Stimulated activated effector memory CD8-positive, alpha-beta T cell treated with anti-CD3 and anti-CD28 coated beads, Interleukin-12 subunit alpha, Interleukin-12 subunit beta, amount 100 ng/mL, for 72 hours (primary cell): ENCODE measurements at regions not wholly inside any gene's neighbourhood (a gene's known extent, or its start where the extent isn't known, plus 50 kb on each side); places are given as distances from the start of the nearest gene placed in this dataset.
"Not testable (repeated sequence)": the region's sequence is repeated elsewhere in the genome, so short reads cannot be mapped to it uniquely, and the experiment has no call there.

Experiments
- ATAC-seq: fragments of 150-1000 bp; cut with Tn5 transposase; 2 replicates; pipeline ENCODE4 v1.10.0; 2021
- DNase-seq, 2 donors: peaks; one replicate each; pipeline ENCODE4 v3.0.0; 2021 to 2022; ENCODE audit warnings: low spot score in 2 of 2
- H3K27ac Mint-ChIP-seq: one replicate; pipeline ENCODE4 v1.8.0; 2022; ENCODE audit warnings: mild to moderate bottlenecking, mixed read lengths
- H3K36me3 Mint-ChIP-seq: one replicate; pipeline ENCODE4 v1.8.0; 2022; ENCODE audit warnings: mild to moderate bottlenecking, mixed read lengths
- H3K4me1 Mint-ChIP-seq: one replicate; pipeline ENCODE4 v1.8.0; 2022; ENCODE audit warnings: mixed read lengths
- H3K4me3 Mint-ChIP-seq: one replicate; pipeline ENCODE4 v1.8.0; 2022; ENCODE audit warnings: mild to moderate bottlenecking, mixed read lengths
- H3K9me3 Mint-ChIP-seq: one replicate; pipeline ENCODE4 v1.8.0; 2022; ENCODE audit warnings: mixed read lengths

DNA sequence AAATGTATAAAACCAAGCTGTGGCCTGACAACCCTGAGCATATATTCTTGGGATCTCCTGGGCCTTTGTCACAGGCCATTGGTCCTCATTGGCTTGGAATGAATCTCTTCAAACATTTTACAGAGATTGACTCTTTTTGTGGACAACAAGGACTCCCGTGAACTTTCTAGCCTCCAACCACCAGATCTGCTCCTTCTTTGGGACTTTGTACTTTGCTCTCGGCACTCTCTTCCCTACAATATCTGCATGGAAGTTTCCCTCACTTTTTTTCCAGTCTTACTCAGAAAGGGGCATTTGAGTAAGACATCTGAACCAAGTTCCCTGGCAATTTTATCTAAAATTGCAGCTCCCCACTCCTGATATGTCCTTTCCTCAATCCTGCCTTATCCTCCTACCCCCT, 158.8 kb downstream of the PHLDA1 start:
- no peak for ATAC-seq
- H3K4me1 Mint-ChIP-seq = no peaks in the 10 kb centered on the region
- no peaks in the 10 kb centered on the region for H3K9me3 Mint-ChIP-seq
- no peak overlapping the region for H3K4me3 Mint-ChIP-seq
- H3K27ac Mint-ChIP-seq = no peak overlapping the region
- no peak for DNase-seq
- H3K36me3 Mint-ChIP-seq = no peaks in the 10 kb centered on the region

GRCh38 chr12:75870878-75871277, 160.7 kb downstream of the PHLDA1 start:
- no peak for DNase-seq
- Mint-ChIP-seq H3K27ac (no peak overlapping the region), H3K36me3 (no peaks in the 10 kb centered on the region), H3K4me1 (no peaks in the 10 kb centered on the region), H3K9me3 (no peaks in the 10 kb centered on the region), H3K4me3 (no peak overlapping the region)
- ATAC-seq = no peak

DNA sequence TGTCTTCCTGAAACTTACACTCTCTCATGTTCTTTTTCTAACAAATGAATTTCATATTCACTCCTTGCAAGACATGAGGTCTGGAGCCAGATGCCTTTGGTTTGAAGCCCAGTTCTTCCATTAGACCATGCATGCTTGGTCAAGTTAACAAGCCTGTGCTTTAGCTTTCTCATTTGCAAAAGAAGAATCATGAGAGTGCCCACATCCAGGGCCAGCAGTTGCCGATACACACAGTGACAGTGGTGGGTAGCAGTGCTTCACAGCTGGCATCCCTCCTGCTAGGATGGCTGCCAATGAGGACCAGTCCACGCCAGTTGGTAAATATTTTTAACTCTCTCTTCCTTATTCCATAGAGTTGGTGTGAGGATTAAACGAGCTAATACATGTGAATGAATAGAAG, 163.1 kb downstream of the PHLDA1 start:
- Mint-ChIP-seq H3K4me3 (no peak overlapping the region), H3K9me3 (no peaks in the 10 kb centered on the region), H3K27ac (no peak overlapping the region), H3K4me1 (no peaks in the 10 kb centered on the region), H3K36me3 (no peaks in the 10 kb centered on the region)
- no peak for DNase-seq
- no peak for ATAC-seq

DNA sequence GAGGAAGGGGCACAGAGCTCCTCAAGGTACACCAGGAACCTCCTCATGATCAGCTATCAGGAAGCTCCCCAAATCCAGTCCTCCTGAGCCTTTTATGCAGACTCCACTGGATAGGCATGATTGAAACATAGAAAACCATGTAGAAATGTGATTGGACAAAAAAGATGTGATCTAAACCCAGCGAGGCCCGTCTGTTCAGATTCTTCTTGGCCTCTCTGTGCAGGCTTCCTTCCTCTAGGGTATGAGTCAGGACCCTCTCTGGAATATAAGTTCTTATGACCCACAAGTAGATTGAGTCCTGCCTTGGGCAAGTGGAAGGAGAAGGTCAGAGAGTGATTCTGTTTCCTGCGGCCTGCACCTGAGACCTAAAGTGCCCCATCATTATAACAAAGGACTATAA, 166.3 kb downstream of the PHLDA1 start:
- DNase-seq (no peak), ATAC-seq (no peak)
- Mint-ChIP-seq H3K4me3 (no peak overlapping the region), H3K36me3 (no peaks in the 10 kb centered on the region), H3K4me1 (no peaks in the 10 kb centered on the region), H3K9me3 (no peaks in the 10 kb centered on the region), H3K27ac (no peak overlapping the region)

- Mint-ChIP-seq H3K9me3 (no peaks in the 10 kb centered on the region), H3K4me3 (no peak overlapping the region), H3K36me3 (no peaks in the 10 kb centered on the region), H3K27ac (no peak overlapping the region), H3K4me1 (no peaks in the 10 kb centered on the region)
- ATAC-seq (no peak), DNase-seq (no peak)
Observed at GRCh38 chr12:75864161-75864560, 167.4 kb downstream of the PHLDA1 start.

DNA sequence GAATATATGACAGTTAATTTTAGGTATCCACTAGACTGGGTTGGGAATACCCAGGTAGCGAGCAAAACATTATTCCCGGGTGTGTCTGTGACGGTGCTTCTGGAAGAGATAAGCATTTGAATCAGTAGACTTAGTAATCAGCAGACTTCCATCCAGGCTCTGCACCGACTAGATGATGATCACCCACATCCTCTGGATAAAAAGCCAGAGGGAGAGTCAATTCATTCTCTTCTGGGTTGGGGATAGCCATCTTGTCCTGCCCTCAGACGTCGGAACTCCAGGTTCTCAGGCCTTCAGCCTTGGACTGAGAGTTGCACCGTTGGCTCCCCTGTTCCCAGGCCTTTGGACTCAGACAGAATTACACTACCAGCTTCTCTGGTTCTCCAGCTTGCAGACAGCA, 168.0 kb downstream of the PHLDA1 start:
- Mint-ChIP-seq H3K4me3 (no peak overlapping the region), H3K27ac (no peak overlapping the region), H3K4me1 (no peaks in the 10 kb centered on the region), H3K36me3 (no peaks in the 10 kb centered on the region), H3K9me3 (no peaks in the 10 kb centered on the region)
- ATAC-seq (no peak), DNase-seq (no peak)

GRCh38 chr12:75862692-75863471, 168.7 kb downstream of the PHLDA1 start:
- H3K36me3 Mint-ChIP-seq = no peaks in the 10 kb centered on the region
- DNase-seq (no peak), ATAC-seq (peak; percentile 90)
- no peak overlapping the region for H3K27ac Mint-ChIP-seq
- no peaks in the 10 kb centered on the region for H3K9me3 Mint-ChIP-seq
- no peaks in the 10 kb centered on the region for H3K4me1 Mint-ChIP-seq
- no peak overlapping the region for H3K4me3 Mint-ChIP-seq

DNA sequence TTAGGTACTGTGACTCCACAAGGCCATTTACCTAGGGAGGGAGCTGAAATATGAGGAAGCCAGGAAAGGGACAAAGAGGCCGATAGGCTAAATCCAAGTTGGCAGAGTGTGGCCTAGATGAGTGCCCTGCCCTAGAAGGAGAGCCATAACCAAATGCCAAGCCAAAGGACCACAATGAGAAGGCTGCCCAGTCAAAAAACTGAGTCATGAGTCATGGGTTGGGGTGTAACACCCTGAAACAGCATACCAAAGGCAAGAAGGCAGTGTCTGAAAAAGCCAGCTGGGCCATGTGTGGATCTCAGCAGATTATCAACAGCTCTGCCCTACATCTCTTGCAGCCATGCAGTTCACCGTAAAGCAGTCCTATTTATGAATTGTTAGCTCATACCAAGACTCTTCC, 171.7 kb downstream of the PHLDA1 start:
- DNase-seq = no peak
- peak; percentile 69 for ATAC-seq
- Mint-ChIP-seq H3K4me3 (no peak overlapping the region), H3K36me3 (no peaks in the 10 kb centered on the region), H3K27ac (no peak overlapping the region), H3K9me3 (no peaks in the 10 kb centered on the region), H3K4me1 (no peaks in the 10 kb centered on the region)

DNA sequence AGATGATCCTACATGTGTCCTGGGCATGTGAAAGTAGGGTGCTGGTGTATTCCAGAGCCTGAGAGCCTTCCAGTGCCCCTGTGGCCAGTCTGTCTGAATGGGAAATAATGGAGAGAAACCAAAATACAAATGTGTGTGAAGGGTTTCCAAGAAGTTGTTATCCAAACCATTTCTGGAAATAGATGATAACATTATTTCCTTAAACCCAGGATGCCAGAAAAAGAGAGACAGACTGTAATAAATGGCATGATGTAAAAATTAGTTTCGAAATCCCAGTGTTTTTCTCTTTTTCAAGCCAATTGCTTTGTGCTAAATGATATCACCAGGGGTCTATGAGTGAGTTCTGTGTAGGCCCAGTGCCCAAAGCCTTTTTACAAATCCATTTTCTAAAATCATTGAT, 175.3 kb downstream of the PHLDA1 start:
- DNase-seq = no peak
- Mint-ChIP-seq H3K4me1 (no peaks in the 10 kb centered on the region), H3K9me3 (no peaks in the 10 kb centered on the region), H3K27ac (no peak overlapping the region), H3K4me3 (no peak overlapping the region), H3K36me3 (no peaks in the 10 kb centered on the region)
- no peak for ATAC-seq

- Mint-ChIP-seq H3K36me3 (no peaks in the 10 kb centered on the region), H3K9me3 (no peaks in the 10 kb centered on the region), H3K4me1 (no peaks in the 10 kb centered on the region), H3K4me3 (no peak overlapping the region), H3K27ac (no peak overlapping the region)
- DNase-seq = no peak
- no peak for ATAC-seq
Observed at GRCh38 chr12:75855360-75855759, 176.2 kb downstream of the PHLDA1 start.

- no peaks in the 10 kb centered on the region for H3K9me3 Mint-ChIP-seq
- DNase-seq = no peak
- no peak overlapping the region for H3K27ac Mint-ChIP-seq
Observed at GRCh38 chr12:75854681-75855309, 176.8 kb downstream of the PHLDA1 start.

DNA sequence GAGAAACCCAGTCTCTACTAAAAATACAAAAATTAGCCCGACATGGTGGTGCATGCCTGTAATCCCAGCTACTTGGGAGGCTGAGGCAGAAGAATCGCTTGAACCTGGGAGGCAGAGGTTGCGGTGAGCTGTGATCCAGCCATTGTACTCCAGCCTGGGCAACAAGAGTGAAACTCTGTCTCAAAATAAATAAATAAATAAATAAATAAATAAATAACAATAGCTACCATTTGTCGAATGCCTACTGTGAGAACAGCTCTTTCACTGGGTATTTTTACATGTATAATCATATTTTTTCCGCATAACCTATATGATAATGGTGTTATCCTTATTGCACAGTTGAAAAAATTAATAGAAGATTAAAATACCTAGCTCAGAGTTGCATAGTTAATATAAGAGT, 177.4 kb downstream of the PHLDA1 start:
- ATAC-seq, H3K27ac Mint-ChIP-seq, H3K9me3 Mint-ChIP-seq, H3K36me3 Mint-ChIP-seq, DNase-seq, H3K4me3 Mint-ChIP-seq, H3K4me1 Mint-ChIP-seq: not testable (repeated sequence)

More at GRCh38 chr12:75854681-75855309, 176.8 kb downstream of the PHLDA1 start:
- Mint-ChIP-seq H3K4me1 (no peaks in the 10 kb centered on the region), H3K36me3 (no peaks in the 10 kb centered on the region), H3K4me3 (no peak overlapping the region)
- no peak for ATAC-seq

- Mint-ChIP-seq H3K4me3 (no peak overlapping the region), H3K4me1 (no peaks in the 10 kb centered on the region), H3K9me3 (no peaks in the 10 kb centered on the region), H3K36me3 (no peaks in the 10 kb centered on the region), H3K27ac (no peak overlapping the region)
- DNase-seq (no peak), ATAC-seq (no peak)
Observed at GRCh38 chr12:75853626-75854025, 177.9 kb downstream of the PHLDA1 start.

- no peak for ATAC-seq
- Mint-ChIP-seq H3K4me1 (no peaks in the 10 kb centered on the region), H3K27ac (no peak overlapping the region)
Observed at GRCh38 chr12:75852956-75853355, 178.6 kb downstream of the PHLDA1 start.

DNA sequence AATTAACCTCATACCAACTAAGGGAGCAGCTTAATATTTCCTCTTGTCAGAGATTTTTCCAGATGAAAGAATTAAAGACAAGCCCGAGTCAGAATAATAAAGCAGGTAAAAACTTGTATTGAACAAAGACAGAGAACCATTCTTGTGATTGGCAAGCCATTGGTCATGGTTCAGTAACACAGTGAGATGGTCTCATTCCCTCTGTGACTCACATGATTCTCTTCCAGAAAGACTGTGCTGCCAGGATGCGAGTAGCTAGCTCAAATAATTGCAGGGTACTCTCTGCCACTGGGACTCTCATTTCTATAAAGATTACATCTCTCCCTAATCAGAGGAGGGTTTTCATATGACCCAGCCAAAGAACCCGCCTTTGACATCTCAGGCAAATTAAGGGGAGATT, 179.4 kb downstream of the PHLDA1 start:
- H3K4me3 Mint-ChIP-seq = no peak overlapping the region
- ATAC-seq (no peak), DNase-seq (no peak)
- no peaks in the 10 kb centered on the region for H3K36me3 Mint-ChIP-seq
- no peaks in the 10 kb centered on the region for H3K4me1 Mint-ChIP-seq
- no peak overlapping the region for H3K27ac Mint-ChIP-seq
- H3K9me3 Mint-ChIP-seq = no peaks in the 10 kb centered on the region

More at GRCh38 chr12:75852956-75853355, 178.6 kb downstream of the PHLDA1 start:
- Mint-ChIP-seq H3K9me3 (no peaks in the 10 kb centered on the region), H3K36me3 (no peaks in the 10 kb centered on the region), H3K4me3 (no peak overlapping the region)
- DNase-seq = peak in 1 of 2 donors; percentile 12

DNA sequence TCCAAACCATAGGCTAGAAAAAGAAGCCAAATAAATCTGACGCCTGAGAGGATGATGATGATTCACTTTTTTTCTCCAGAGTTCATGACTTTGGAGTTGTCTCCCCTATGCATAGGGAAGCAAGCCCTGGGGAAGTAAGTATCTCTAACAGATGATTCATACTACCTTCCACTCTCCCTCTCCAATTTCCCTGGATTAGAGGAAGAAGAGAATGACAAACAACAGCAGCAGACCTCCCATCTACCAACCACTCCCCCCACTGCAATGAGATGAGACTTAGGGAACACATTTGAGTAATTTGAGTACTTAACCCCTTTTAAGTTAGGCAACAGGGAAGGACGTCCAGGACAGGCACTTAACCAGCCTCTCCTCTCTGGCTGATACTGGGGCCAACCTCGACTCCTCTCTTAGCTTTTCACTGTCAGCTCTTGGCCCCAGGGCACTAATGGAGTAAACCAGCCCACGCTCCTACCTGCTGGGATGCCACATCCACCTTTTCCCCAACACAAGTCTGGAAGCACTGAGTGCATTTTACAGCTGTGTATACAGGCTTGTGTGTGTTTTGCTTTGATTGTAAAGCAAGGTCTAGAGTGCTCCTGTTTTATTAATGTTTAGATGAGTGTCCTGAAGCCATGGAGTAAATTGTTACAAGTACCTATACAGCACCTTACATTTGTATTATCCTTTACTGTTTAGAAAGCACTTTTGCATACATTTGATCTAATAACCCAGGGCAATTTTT, 180.7 kb downstream of the PHLDA1 start:
- ATAC-seq = no peak
- no peak for DNase-seq
- peak overlapping the region; percentile 17 for H3K27ac Mint-ChIP-seq
- no peaks in the 10 kb centered on the region for H3K4me1 Mint-ChIP-seq
- H3K9me3 Mint-ChIP-seq = peaks cover 5% of the 10 kb centered on the region
- no peak overlapping the region for H3K4me3 Mint-ChIP-seq
- H3K36me3 Mint-ChIP-seq = no peaks in the 10 kb centered on the region
